GM23338 (cell line): ENCODE measurements at regions not wholly inside any gene's neighbourhood (a gene's known extent, or its start where the extent isn't known, plus 50 kb on each side); places are given as distances from the start of the nearest gene placed in this dataset.

Experiments used
- ATAC-seq: fragments of 200-7000 bp; cut with Tn5 transposase; 3 replicates; pipeline ENCODE4 v1.9.1; 2020
- DNase-seq: peaks from one replicate; pipeline ENCODE4 v3.0.0-alpha.2; 2015; ENCODE audit warnings: low spot score
- H2AFZ ChIP-seq: fragments of 200-600 bp; sonication (generic); 2 replicates; pipeline ENCODE4 v1.8.0; 2016; ENCODE audit warnings: antibody characterized with exemption, mild to moderate bottlenecking, moderate library complexity
- H3F3A ChIP-seq: fragments of 200-600 bp; sonication (generic); replicated peaks from 2 replicates; pipeline ENCODE4 v1.8.0; 2017; ENCODE audit warnings: antibody characterized with exemption, mixed run types, low read depth
- H3K27ac ChIP-seq: fragments of 200-600 bp; sonication (generic); 2 replicates; pipeline ENCODE4 v1.6.1; 2016; ENCODE audit warnings: low read depth
- H3K27me3 ChIP-seq: fragments of 200-600 bp; sonication (generic); 2 replicates; pipeline ENCODE4 v1.8.0; 2016; ENCODE audit warnings: mild to moderate bottlenecking, mixed run types, moderate library complexity; ENCODE audit not compliant: insufficient read depth
- H3K36me3 ChIP-seq: fragments of 200-600 bp; sonication (generic); 2 replicates; pipeline ENCODE4 v1.8.0; 2016; ENCODE audit warnings: mild to moderate bottlenecking; ENCODE audit not compliant: insufficient read depth
- H3K4me1 ChIP-seq: fragments of 200-600 bp; sonication (generic); 2 replicates; pipeline ENCODE4 v1.8.0; 2016; ENCODE audit warnings: mild to moderate bottlenecking, moderate library complexity; ENCODE audit not compliant: insufficient read depth
- H3K4me2 ChIP-seq: fragments of 200-600 bp; sonication (generic); 2 replicates; pipeline ENCODE4 v1.7.1; 2017; ENCODE audit warnings: mixed run types
- H3K4me3 ChIP-seq: fragments of 200-600 bp; sonication (generic); 2 replicates; pipeline ENCODE4 v1.6.1; 2016; ENCODE audit warnings: mixed run types
- H3K79me2 ChIP-seq: fragments of 200-600 bp; sonication (generic); replicated peaks from 2 replicates; pipeline ENCODE4 v1.8.0; 2017; ENCODE audit warnings: mild to moderate bottlenecking; ENCODE audit not compliant: insufficient read depth
- H3K9me2 ChIP-seq: fragments of 200-600 bp; sonication (generic); 2 replicates; pipeline ENCODE4 v1.8.0; 2017; ENCODE audit not compliant: insufficient read depth
- H4K20me1 ChIP-seq: fragments of 200-600 bp; sonication (generic); replicated peaks from 2 replicates; pipeline ENCODE4 v1.8.0; 2017; ENCODE audit warnings: mild to moderate bottlenecking; ENCODE audit not compliant: insufficient read depth
- H3K27ac Mint-ChIP-seq: 2 replicates; pipeline ENCODE4 v1.8.0; 2020; ENCODE audit warnings: inconsistent platforms, mild to moderate bottlenecking, moderate library complexity, mixed read lengths
- H3K27me3 Mint-ChIP-seq: 3 replicates; pipeline ENCODE4 v1.8.0; 2022; ENCODE audit warnings: low read depth, mild to moderate bottlenecking, moderate library complexity, mixed read lengths, inconsistent platforms; ENCODE audit not compliant: insufficient read depth, poor library complexity
- H3K36me3 Mint-ChIP-seq: 3 replicates; pipeline ENCODE4 v1.8.0; 2021; ENCODE audit warnings: low read depth, mild to moderate bottlenecking, inconsistent platforms, moderate library complexity, mixed read lengths
- H3K4me1 Mint-ChIP-seq: 3 replicates; pipeline ENCODE4 v1.8.0; 2020; ENCODE audit warnings: mild to moderate bottlenecking, inconsistent platforms, mixed read lengths
- H3K4me3 Mint-ChIP-seq: 3 replicates; pipeline ENCODE4 v1.8.0; 2021; ENCODE audit warnings: moderate library complexity, mild to moderate bottlenecking, inconsistent platforms, mixed read lengths
- H3K9me3 Mint-ChIP-seq: 3 replicates; pipeline ENCODE4 v1.8.0; 2020; ENCODE audit warnings: moderate library complexity, mild to moderate bottlenecking, inconsistent platforms, mixed read lengths
- CREB1 ChIP-seq: fragments of 250-450 bp; sonication (Bioruptor Pico); IDR thresholded peaks from 2 replicates; pipeline ENCODE4 v1.5.0; 2020; ENCODE audit warnings: low read depth, mild to moderate bottlenecking, moderate library complexity
- CTCF ChIP-seq, 2 experiments: fragments of 200-600 bp in 1 of 2; sonication (generic) in 1 of 2; conservative IDR thresholded peaks; 2 replicates each; pipeline versions ENCODE4 v1.5.1 to v1.6.1; 2016 to 2017; ENCODE audit warnings: antibody characterized with exemption in 2 of 2, low read depth in 2 of 2, mild to moderate bottlenecking in 2 of 2, moderate library complexity in 1 of 2
- ETS1 ChIP-seq: IDR thresholded peaks from 2 replicates; pipeline ENCODE4 v1.6.1; 2016; ENCODE audit warnings: antibody characterized with exemption
- EZH2 ChIP-seq: fragments of 200-600 bp; sonication (generic); IDR thresholded peaks from one replicate; pipeline ENCODE4 v1.8.0; 2017; ENCODE audit warnings: antibody characterized with exemption, mild to moderate bottlenecking, low read depth; ENCODE audit not compliant: unreplicated experiment
- EZH2phosphoT487 ChIP-seq: fragments of 200-600 bp; sonication (generic); IDR thresholded peaks from one replicate; pipeline ENCODE4 v1.8.1; 2018; ENCODE audit warnings: antibody characterized with exemption; ENCODE audit not compliant: unreplicated experiment
- JUNB ChIP-seq: IDR thresholded peaks from one replicate; pipeline ENCODE4 v1.6.1; 2016; ENCODE audit warnings: antibody characterized with exemption; ENCODE audit not compliant: unreplicated experiment
- NANOG ChIP-seq: IDR thresholded peaks from 2 replicates; pipeline ENCODE4 v1.6.1; 2016; ENCODE audit warnings: antibody characterized with exemption, borderline replicate concordance
- POLR2AphosphoS5 ChIP-seq: IDR thresholded peaks from 2 replicates; pipeline ENCODE4 v1.6.1; 2016; ENCODE audit warnings: antibody characterized with exemption, low read depth
- REST ChIP-seq: IDR thresholded peaks from one replicate; pipeline ENCODE4 v1.6.1; 2018; ENCODE audit warnings: antibody characterized with exemption; ENCODE audit not compliant: unreplicated experiment
- STAT1 ChIP-seq: IDR thresholded peaks from one replicate; pipeline ENCODE4 v1.6.1; 2016; ENCODE audit warnings: antibody characterized with exemption; ENCODE audit not compliant: unreplicated experiment
- ZNF114 ChIP-seq: fragments of 250-450 bp; sonication (Bioruptor Pico); IDR thresholded peaks from 2 replicates; pipeline ENCODE4 v1.5.0; 2020; ENCODE audit warnings: mild to moderate bottlenecking, moderate library complexity
- ZNF331 ChIP-seq: fragments of 250-450 bp; sonication (Bioruptor Pico); IDR thresholded peaks from 2 replicates; pipeline ENCODE4 v1.5.0; 2020; ENCODE audit warnings: low read depth, mild to moderate bottlenecking, moderate library complexity
- ZNF462 ChIP-seq: fragments of 250-450 bp; sonication (Bioruptor Pico); IDR thresholded peaks from 2 replicates; pipeline ENCODE4 v1.5.0; 2020; ENCODE audit warnings: mild to moderate bottlenecking, moderate library complexity

GRCh38 chr7:106353944-106354343 is 69.2 kb upstream of the NAMPT start (continued):
- TF ChIP-seq ZNF462 (no peak), ZNF114 (CRISPR knock-in tag) (no peak), CREB1 (CRISPR knock-in tag) (no peak)

- Mint-ChIP-seq H3K27me3 (no peaks in the 10 kb centered on the region), H3K9me3 (peaks cover 9% of the 10 kb centered on the region; the same call in 1 of the 3 replicates), H3K27ac (no peak overlapping the region), H3K36me3 (no peaks in the 10 kb centered on the region), H3K4me1 (no peaks in the 10 kb centered on the region), H3K4me3 (no peak overlapping the region)
- no peaks in the 10 kb centered on the region for H4K20me1 ChIP-seq
- no peak for DNase-seq
- TF ChIP-seq EZH2 (no peak), EZH2phosphoT487 (no peak), CREB1 (CRISPR knock-in tag) (no peak), ETS1 (no peak), NANOG (no peak), REST (no peak), POLR2AphosphoS5 (no peak), JUNB (no peak), ZNF331 (no peak), CTCF (conservative IDR thresholded peaks at IDR 0.05; ENCODE audit: low read depth in 2 of 2) (no peak), STAT1 (no peak)
- no peak overlapping the region for H3K4me2 ChIP-seq
- no peak overlapping the region for H3K4me3 ChIP-seq
- H3K27ac ChIP-seq = no peak overlapping the region
- no peaks in the 10 kb centered on the region for H3K4me1 ChIP-seq
- H2AFZ ChIP-seq = no peak overlapping the region
- H3F3A ChIP-seq = no peaks in the 10 kb centered on the region
- ATAC-seq = no peak
- H3K9me2 ChIP-seq = peaks cover 5% of the 10 kb centered on the region; the same call in 1 of the 2 replicates
- H3K79me2 ChIP-seq = no peaks in the 10 kb centered on the region
- H3K36me3 ChIP-seq = no peaks in the 10 kb centered on the region
- H3K27me3 ChIP-seq = no peaks in the 10 kb centered on the region
These were observed 63.4 kb upstream of the NAMPT start for GRCh38 chr7:106348231-106348630.
